ENCODE measurements at regions not wholly inside any gene's neighbourhood (a gene's known extent, or its start where the extent isn't known, plus 50 kb on each side); places are given as distances from the start of the nearest gene placed in this dataset.

GRCh38 chr2:16169381-16169960, 229.1 kb downstream of the MYCN start:
- Histone ChIP-seq H3K4me3 (ENCODE audit: low read depth in 2 of 2, low read length in 1 of 2) (no peak overlapping the region), H3K36me3 (replicated peaks in 1 of 2; ENCODE audit: control insufficient read depth in 1 of 2, insufficient read depth in 2 of 2, low read length in 1 of 2) (no peaks in the 10 kb centered on the region), H3K9ac (no peak overlapping the region), H2AFZ (ENCODE audit: low read depth) (no peak overlapping the region), H3K4me1 (ENCODE audit: control insufficient read depth in 1 of 2, insufficient read depth in 2 of 2, low read depth in 1 of 2, low read length in 1 of 2) (no peaks in the 10 kb centered on the region), H3K9me2 (no peaks in the 10 kb centered on the region), H3K27ac (ENCODE audit: low read depth in 2 of 2, low read length in 1 of 2) (no peak overlapping the region), H3K79me2 (ENCODE audit: insufficient read depth) (no peaks in the 10 kb centered on the region), H3F3A (replicated peaks; ENCODE audit: insufficient read depth) (no peaks in the 10 kb centered on the region), H4K20me1 (ENCODE audit: insufficient read depth) (no peaks in the 10 kb centered on the region), H3K27me3 (ENCODE audit: insufficient read depth) (no peaks in the 10 kb centered on the region), H3K4me2 (no peak overlapping the region), H3K9me3 (peaks cover 3% of the 10 kb centered on the region; the same call in 1 of the 2 replicates)
- WGBS (ENCODE audit: low lambda C conversion rate) = 34% methylated on average over 8 of the region's 8 CpGs
- DNase-seq = no peak
- ChIA-PET CTCF (interaction anchor here (0.7 to 1.2 kb wide), 2 partner anchors 9 to 14 kb away, joined by 3 read pairs; no protein-coding TSS in a partner anchor), POLR2A (no interaction called here)
- TF ChIP-seq EP300 (IDR thresholded peaks at IDR 0.05; ENCODE audit: borderline replicate concordance in 1 of 2, low read depth in 1 of 2, low read length in 1 of 2) = no peak

- CTCF ChIA-PET = interaction anchor here (1.2 to 1.4 kb wide), 2 partner anchors 13 to 75 kb away, joined by 3 read pairs; no protein-coding TSS in a partner anchor
- Histone ChIP-seq H3K9ac (no peak overlapping the region), H3K4me2 (no peak overlapping the region), H3K9me2 (no peaks in the 10 kb centered on the region), H3F3A (replicated peaks; ENCODE audit: insufficient read depth) (no peaks in the 10 kb centered on the region), H3K36me3 (replicated peaks in 1 of 2; ENCODE audit: control insufficient read depth in 1 of 2, insufficient read depth in 2 of 2, low read length in 1 of 2) (no peaks in the 10 kb centered on the region), H3K4me1 (ENCODE audit: control insufficient read depth in 1 of 2, insufficient read depth in 2 of 2, low read depth in 1 of 2, low read length in 1 of 2) (no peaks in the 10 kb centered on the region), H3K4me3 (ENCODE audit: low read depth in 2 of 2, low read length in 1 of 2) (no peak overlapping the region), H4K20me1 (ENCODE audit: insufficient read depth) (no peaks in the 10 kb centered on the region), H3K79me2 (ENCODE audit: insufficient read depth) (no peaks in the 10 kb centered on the region), H3K9me3 (peaks cover 3% of the 10 kb centered on the region; the same call in 1 of the 2 replicates), H3K27me3 (ENCODE audit: insufficient read depth) (no peaks in the 10 kb centered on the region), H2AFZ (ENCODE audit: low read depth) (no peak overlapping the region), H3K27ac (ENCODE audit: low read depth in 2 of 2, low read length in 1 of 2) (no peak overlapping the region)
- DNase-seq = no peak
- no peak for TF ChIP-seq YY1 (IDR thresholded peaks at IDR 0.05; ENCODE audit: low read depth)
- TF ChIP-seq, protein P1, sequence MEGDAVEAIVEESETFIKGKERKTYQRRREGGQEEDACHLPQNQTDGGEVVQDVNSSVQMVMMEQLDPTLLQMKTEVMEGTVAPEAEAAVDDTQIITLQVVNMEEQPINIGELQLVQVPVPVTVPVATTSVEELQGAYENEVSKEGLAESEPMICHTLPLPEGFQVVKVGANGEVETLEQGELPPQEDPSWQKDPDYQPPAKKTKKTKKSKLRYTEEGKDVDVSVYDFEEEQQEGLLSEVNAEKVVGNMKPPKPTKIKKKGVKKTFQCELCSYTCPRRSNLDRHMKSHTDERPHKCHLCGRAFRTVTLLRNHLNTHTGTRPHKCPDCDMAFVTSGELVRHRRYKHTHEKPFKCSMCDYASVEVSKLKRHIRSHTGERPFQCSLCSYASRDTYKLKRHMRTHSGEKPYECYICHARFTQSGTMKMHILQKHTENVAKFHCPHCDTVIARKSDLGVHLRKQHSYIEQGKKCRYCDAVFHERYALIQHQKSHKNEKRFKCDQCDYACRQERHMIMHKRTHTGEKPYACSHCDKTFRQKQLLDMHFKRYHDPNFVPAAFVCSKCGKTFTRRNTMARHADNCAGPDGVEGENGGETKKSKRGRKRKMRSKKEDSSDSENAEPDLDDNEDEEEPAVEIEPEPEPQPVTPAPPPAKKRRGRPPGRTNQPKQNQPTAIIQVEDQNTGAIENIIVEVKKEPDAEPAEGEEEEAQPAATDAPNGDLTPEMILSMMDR (IDR thresholded peaks at IDR 0.05) = no peak
- no peak for TF ChIP-seq ELF1 (IDR thresholded peaks at IDR 0.05)
- TF ChIP-seq FOXJ3 (CRISPR knock-in tag; IDR thresholded peaks at IDR 0.05) = no peak
- TF ChIP-seq MXI1 (IDR thresholded peaks at IDR 0.05; ENCODE audit: low read depth, low read length) = no peak
- no peak for TF ChIP-seq EP300 (IDR thresholded peaks at IDR 0.05; ENCODE audit: borderline replicate concordance in 1 of 2, low read depth in 1 of 2, low read length in 1 of 2)
- TF ChIP-seq MAX (IDR thresholded peaks at IDR 0.05; ENCODE audit: low read depth) = no peak
- TF ChIP-seq USF2 (IDR thresholded peaks at IDR 0.05; ENCODE audit: borderline replicate concordance, low read depth, low read length) = no peak
- no peak for TF ChIP-seq RCOR1 (IDR thresholded peaks at IDR 0.05; ENCODE audit: low read length)
- no peak for TF ChIP-seq RFX5 (IDR thresholded peaks at IDR 0.05; ENCODE audit: low read length)
- TF ChIP-seq TAF1 (IDR thresholded peaks at IDR 0.05; ENCODE audit: borderline replicate concordance, low read depth, low read length) = no peak
- TF ChIP-seq RAD21 (IDR thresholded peaks at IDR 0.05; ENCODE audit: low read length) = no peak
- no peak for TF ChIP-seq RXRA (IDR thresholded peaks at IDR 0.05; ENCODE audit: borderline replicate concordance, low read depth)
- TF ChIP-seq SIN3A (IDR thresholded peaks at IDR 0.05; ENCODE audit: borderline replicate concordance, low read depth, low read length) = no peak
- WGBS (ENCODE audit: low lambda C conversion rate) = 79% methylated on average over 24 of the region's 24 CpGs
- POLR2A ChIA-PET = no interaction called here
Measured at GRCh38 chr2:16168506-16169264, 228.3 kb downstream of the MYCN start.
